ENCODE measurements at regions not wholly inside any gene's neighbourhood (a gene's known extent, or its start where the extent isn't known, plus 50 kb on each side); places are given as distances from the start of the nearest gene placed in this dataset.

- ChIA-PET CTCF (no interaction called here), POLR2A (no interaction called here)
- peaks cover 3% of the 10 kb centered on the region for H3K27me3 Mint-ChIP-seq (ENCODE audit: insufficient read depth, unreplicated experiment)
- H3K4me1 ChIP-seq, result peaks cover 9% of the 10 kb centered on the region
- no peak overlapping the region for H3K4me3 ChIP-seq (ENCODE audit: low read depth, low read length)
- DNase-seq, result no peak
- H3K27ac Mint-ChIP-seq (ENCODE audit: unreplicated experiment), result no peak overlapping the region
- no peaks in the 10 kb centered on the region for H3K27me3 ChIP-seq (replicated peaks; ENCODE audit: control insufficient read depth, insufficient read depth, low read length)
- no peak overlapping the region for H3K4me3 Mint-ChIP-seq (ENCODE audit: unreplicated experiment)
- intact Hi-C loops (cut with micrococcal nuclease; ENCODE audit: unreplicated experiment), result no loop called here
- no peak for TF ChIP-seq CTCF (IDR thresholded peaks at IDR 0.05; ENCODE audit: insufficient read depth in 1 of 2, low read depth in 1 of 2, low read length in 1 of 2, severe bottlenecking in 1 of 2, unreplicated experiment in 1 of 2)
- H3K36me3 Mint-ChIP-seq (ENCODE audit: insufficient read depth, unreplicated experiment), result no peaks in the 10 kb centered on the region
- no peaks in the 10 kb centered on the region for H3K9me3 ChIP-seq
- H3K4me1 Mint-ChIP-seq (ENCODE audit: low read depth, unreplicated experiment), result peaks cover under 1% of the 10 kb centered on the region
- no TSS peak for BruUV-seq (replicated peaks)
- H3K9me3 Mint-ChIP-seq (ENCODE audit: unreplicated experiment), result peaks cover 12% of the 10 kb centered on the region
- no peaks in the 10 kb centered on the region for H3K36me3 ChIP-seq (ENCODE audit: control insufficient read depth, insufficient read depth, low read length)
Measured at GRCh38 chr12:113655479-113655878, 183.8 kb upstream of the LHX5 start.

- CTCF ChIA-PET, result no interaction called here
Measured at GRCh38 chr12:113651662-113652061, 180.0 kb upstream of the LHX5 start.

GRCh38 chr12:113650476-113650875 lies 178.8 kb upstream of the LHX5 start:
- H3K27ac Mint-ChIP-seq (ENCODE audit: unreplicated experiment), result peak overlapping the region; percentile 75

More at GRCh38 chr12:113651662-113652061, 180.0 kb upstream of the LHX5 start:
- BruUV-seq (replicated peaks), result no TSS peak
- no peak overlapping the region for H3K4me3 Mint-ChIP-seq (ENCODE audit: unreplicated experiment)
- H3K4me1 Mint-ChIP-seq (ENCODE audit: low read depth, unreplicated experiment), result peaks cover 17% of the 10 kb centered on the region
- H3K27me3 ChIP-seq (replicated peaks; ENCODE audit: control insufficient read depth, insufficient read depth, low read length), result no peaks in the 10 kb centered on the region
- H3K9me3 ChIP-seq, result no peaks in the 10 kb centered on the region
- peaks cover 3% of the 10 kb centered on the region for H3K27me3 Mint-ChIP-seq (ENCODE audit: insufficient read depth, unreplicated experiment)
- no peaks in the 10 kb centered on the region for H3K36me3 Mint-ChIP-seq (ENCODE audit: insufficient read depth, unreplicated experiment)
- H3K9me3 Mint-ChIP-seq (ENCODE audit: unreplicated experiment), result no peaks in the 10 kb centered on the region
- POLR2A ChIA-PET, result no interaction called here
- TF ChIP-seq CTCF (IDR thresholded peaks at IDR 0.05; ENCODE audit: insufficient read depth in 1 of 2, low read depth in 1 of 2, low read length in 1 of 2, severe bottlenecking in 1 of 2, unreplicated experiment in 1 of 2), result no peak
- no peak overlapping the region for H3K27ac Mint-ChIP-seq (ENCODE audit: unreplicated experiment)
- intact Hi-C loops (cut with micrococcal nuclease; ENCODE audit: unreplicated experiment), result no loop called here
- H3K36me3 ChIP-seq (ENCODE audit: control insufficient read depth, insufficient read depth, low read length), result no peaks in the 10 kb centered on the region
- H3K4me3 ChIP-seq (ENCODE audit: low read depth, low read length), result no peak overlapping the region
- peaks cover 19% of the 10 kb centered on the region for H3K4me1 ChIP-seq
- DNase-seq, result no peak

More at GRCh38 chr12:113650476-113650875, 178.8 kb upstream of the LHX5 start:
- intact Hi-C loops (cut with micrococcal nuclease; ENCODE audit: unreplicated experiment), result no loop called here
- H3K9me3 Mint-ChIP-seq (ENCODE audit: unreplicated experiment), result no peaks in the 10 kb centered on the region
- H3K4me1 ChIP-seq, result peaks cover 19% of the 10 kb centered on the region
- CTCF ChIA-PET, result interaction anchor here (0.6 kb wide), 1 partner anchor 59 kb away, joined by 4 read pairs; no protein-coding TSS in a partner anchor
- POLR2A ChIA-PET, result no interaction called here
- H3K36me3 ChIP-seq (ENCODE audit: control insufficient read depth, insufficient read depth, low read length), result no peaks in the 10 kb centered on the region
- H3K9me3 ChIP-seq, result no peaks in the 10 kb centered on the region
- no peak for TF ChIP-seq CTCF (IDR thresholded peaks at IDR 0.05; ENCODE audit: insufficient read depth in 1 of 2, low read depth in 1 of 2, low read length in 1 of 2, severe bottlenecking in 1 of 2, unreplicated experiment in 1 of 2)
- no peaks in the 10 kb centered on the region for H3K27me3 ChIP-seq (replicated peaks; ENCODE audit: control insufficient read depth, insufficient read depth, low read length)
- H3K36me3 Mint-ChIP-seq (ENCODE audit: insufficient read depth, unreplicated experiment), result no peaks in the 10 kb centered on the region
- H3K27me3 Mint-ChIP-seq (ENCODE audit: insufficient read depth, unreplicated experiment), result no peaks in the 10 kb centered on the region
- no TSS peak for BruUV-seq (replicated peaks)
- peak; percentile 24 to 36 for DNase-seq
- no peak overlapping the region for H3K4me3 Mint-ChIP-seq (ENCODE audit: unreplicated experiment)
- H3K4me1 Mint-ChIP-seq (ENCODE audit: low read depth, unreplicated experiment), result peaks cover 17% of the 10 kb centered on the region
- H3K4me3 ChIP-seq (ENCODE audit: low read depth, low read length), result no peak overlapping the region

All from Caco-2 (cell line).